ENCODE measurements at regions not wholly inside any gene's neighbourhood (a gene's known extent, or its start where the extent isn't known, plus 50 kb on each side); places are given as distances from the start of the nearest gene placed in this dataset.

GRCh38 chr15:85976102-85976501 is 103.6 kb upstream of the AGBL1 start:
- no peak for TF ChIP-seq CTCF (IDR thresholded peaks at IDR 0.05)
- intact Hi-C loops (cut with DNase I), result no loop called here
- no peaks in the 10 kb centered on the region for H3K4me1 ChIP-seq
- H3K9ac ChIP-seq (ENCODE audit: low read depth in 2 of 2, low read length in 2 of 2), result no peak overlapping the region
- no peak overlapping the region for H3K4me3 ChIP-seq
- H3K36me3 ChIP-seq, result no peaks in the 10 kb centered on the region
- no peaks in the 10 kb centered on the region for H3K9me3 ChIP-seq
- no peak overlapping the region for H3K27ac ChIP-seq
- no peaks in the 10 kb centered on the region for H3K27me3 ChIP-seq
- no peak for DNase-seq

- no peaks in the 10 kb centered on the region for H3K4me1 ChIP-seq
- H3K27me3 ChIP-seq, result no peaks in the 10 kb centered on the region
- no peak for DNase-seq
- no peak for TF ChIP-seq CTCF (IDR thresholded peaks at IDR 0.05)
- no peak overlapping the region for H3K4me3 ChIP-seq
- H3K9me3 ChIP-seq, result no peaks in the 10 kb centered on the region
- H3K36me3 ChIP-seq, result no peaks in the 10 kb centered on the region
- intact Hi-C loops (cut with DNase I), result no loop called here
- H3K27ac ChIP-seq, result no peak overlapping the region
- no peak overlapping the region for H3K9ac ChIP-seq (ENCODE audit: low read depth in 2 of 2, low read length in 2 of 2)
Measured at GRCh38 chr15:85976986-85977385, 102.7 kb upstream of the AGBL1 start.

GRCh38 chr15:85977586-85977985 is 102.1 kb upstream of the AGBL1 start:
- Histone ChIP-seq H3K9ac (ENCODE audit: low read depth in 2 of 2, low read length in 2 of 2) (no peak overlapping the region), H3K9me3 (no peaks in the 10 kb centered on the region), H3K4me3 (no peak overlapping the region), H3K27me3 (no peaks in the 10 kb centered on the region), H3K36me3 (no peaks in the 10 kb centered on the region), H3K27ac (no peak overlapping the region), H3K4me1 (no peaks in the 10 kb centered on the region)
- TF ChIP-seq CTCF (IDR thresholded peaks at IDR 0.05), result no peak
- intact Hi-C loops (cut with DNase I), result no loop called here
- DNase-seq, result no peak

GRCh38 chr15:85979929-85980328 is 99.7 kb upstream of the AGBL1 start:
- DNase-seq, result no peak
- Histone ChIP-seq H3K36me3 (no peaks in the 10 kb centered on the region), H3K27me3 (no peaks in the 10 kb centered on the region), H3K4me1 (no peaks in the 10 kb centered on the region), H3K4me3 (no peak overlapping the region), H3K9ac (ENCODE audit: low read depth in 2 of 2, low read length in 2 of 2) (no peak overlapping the region), H3K9me3 (no peaks in the 10 kb centered on the region), H3K27ac (no peak overlapping the region)
- TF ChIP-seq CTCF (IDR thresholded peaks at IDR 0.05), result no peak
- intact Hi-C loops (cut with DNase I), result no loop called here

GRCh38 chr15:85980946-85981345 is 98.7 kb upstream of the AGBL1 start:
- no peak overlapping the region for H3K4me3 ChIP-seq
- H3K27ac ChIP-seq, result no peak overlapping the region
- no peaks in the 10 kb centered on the region for H3K36me3 ChIP-seq
- no peaks in the 10 kb centered on the region for H3K4me1 ChIP-seq
- H3K9ac ChIP-seq (ENCODE audit: low read depth in 2 of 2, low read length in 2 of 2), result no peak overlapping the region
- intact Hi-C loops (cut with DNase I), result no loop called here
- no peak for DNase-seq
- no peaks in the 10 kb centered on the region for H3K9me3 ChIP-seq
- TF ChIP-seq CTCF (IDR thresholded peaks at IDR 0.05), result no peak
- no peaks in the 10 kb centered on the region for H3K27me3 ChIP-seq

- H3K4me3 ChIP-seq, result no peak overlapping the region
- H3K4me1 ChIP-seq, result no peaks in the 10 kb centered on the region
- no peak overlapping the region for H3K9ac ChIP-seq (ENCODE audit: low read depth in 2 of 2, low read length in 2 of 2)
- no peaks in the 10 kb centered on the region for H3K9me3 ChIP-seq
- no peak overlapping the region for H3K27ac ChIP-seq
- intact Hi-C loops (cut with DNase I), result no loop called here
- no peak for TF ChIP-seq CTCF (IDR thresholded peaks at IDR 0.05)
- no peaks in the 10 kb centered on the region for H3K27me3 ChIP-seq
- DNase-seq, result no peak
- no peaks in the 10 kb centered on the region for H3K36me3 ChIP-seq
Measured at GRCh38 chr15:85984241-85984640, 95.4 kb upstream of the AGBL1 start.

Data from colonic mucosa (tissue), 4 donors.